HEK293 (cell line): ENCODE measurements at regions not wholly inside any gene's neighbourhood (a gene's known extent, or its start where the extent isn't known, plus 50 kb on each side); places are given as distances from the start of the nearest gene placed in this dataset.

Experiments used
- CTCF ChIA-PET: fragments of 350-600 bp; formaldehyde crosslinking; extraction: SDS; loops from one replicate; lab custom pipeline; 2021; ENCODE audit warnings: antibody characterized with exemption; lab: Yijun Ruan, JAX
- POLR2A ChIA-PET: fragments of 300-600 bp; formaldehyde crosslinking; extraction: SDS; loops from one replicate; lab custom pipeline; 2020; ENCODE audit warnings: antibody characterized with exemption, inconsistent platforms; lab: Yijun Ruan, JAX
- H3K27ac ChIP-seq: fragments of 200-500 bp; sonication (Bioruptor generic); 2 replicates; pipeline ENCODE4 v1.5.1; 2014; ENCODE audit warnings: low read depth, low read length, control low read depth, inconsistent platforms; ENCODE audit errors: extremely low read depth
- H3K36me3 ChIP-seq, 2 experiments: fragments of 200-500 bp in 1 of 2; sonication (Bioruptor generic) in 1 of 2; 1 replicate in 1 of 2; 2 replicates in 1 of 2; pipeline ENCODE4 v1.5.1; 2014 to 2017; ENCODE audit warnings: inconsistent platforms in 2 of 2, low read length in 2 of 2; ENCODE audit not compliant: control insufficient read depth in 2 of 2, insufficient read depth in 1 of 2
- H3K4me1 ChIP-seq: fragments of 200-500 bp; sonication (Bioruptor generic); 2 replicates; pipeline ENCODE4 v1.5.1; 2014; ENCODE audit warnings: mild to moderate bottlenecking, low read length, inconsistent platforms; ENCODE audit not compliant: control insufficient read depth, insufficient read depth
- H3K4me3 ChIP-seq: 2 replicates; pipeline ENCODE4 v1.5.1; 2011; ENCODE audit warnings: low read depth, mild to moderate bottlenecking, control low read depth, low read length, moderate library complexity
- H3K9me3 ChIP-seq: fragments of 200-500 bp; sonication (Bioruptor generic); 2 replicates; pipeline ENCODE4 v1.5.1; 2014; ENCODE audit warnings: low read depth, low read length, inconsistent platforms; ENCODE audit not compliant: control insufficient read depth, insufficient read depth
- INSM2 ChIP-seq: fragments of 450-650 bp; formaldehyde crosslinking; IDR thresholded peaks from 2 replicates; pipeline ENCODE4 v1.5.1; 2016; ENCODE audit warnings: missing biosample characterization, missing genetic modification characterization
- PRDM10 ChIP-seq: fragments of 450-650 bp; formaldehyde crosslinking; IDR thresholded peaks from 2 replicates; pipeline ENCODE4 v1.5.1; 2016; ENCODE audit warnings: missing biosample characterization, missing genetic modification characterization
- REST ChIP-seq: fragments of 450-650 bp; formaldehyde crosslinking; IDR thresholded peaks from 2 replicates; pipeline ENCODE4 v1.5.1; 2016; ENCODE audit warnings: missing biosample characterization, missing genetic modification characterization
- ZBTB20 ChIP-seq: fragments of 450-650 bp; formaldehyde crosslinking; IDR thresholded peaks from 2 replicates; pipeline ENCODE4 v1.5.1; 2016; ENCODE audit warnings: missing biosample characterization, missing genetic modification characterization
- ZFHX2 ChIP-seq: fragments of 450-650 bp; formaldehyde crosslinking; conservative IDR thresholded peaks from 2 replicates; pipeline ENCODE4 v1.5.1; 2016; ENCODE audit warnings: missing biosample characterization, missing genetic modification characterization
- ZNF23 ChIP-seq: fragments of 450-650 bp; formaldehyde crosslinking; IDR thresholded peaks from 2 replicates; pipeline ENCODE4 v1.5.1; 2016; ENCODE audit warnings: missing biosample characterization, missing genetic modification characterization, borderline replicate concordance
- ZNF391 ChIP-seq: fragments of 450-650 bp; formaldehyde crosslinking; IDR thresholded peaks from 2 replicates; pipeline ENCODE4 v1.5.1; 2016; ENCODE audit warnings: low read depth, missing biosample characterization, missing genetic modification characterization, borderline replicate concordance
- ZNF473 ChIP-seq: fragments of 450-650 bp; formaldehyde crosslinking; IDR thresholded peaks from 2 replicates; pipeline ENCODE4 v1.5.1; 2017; ENCODE audit warnings: missing biosample characterization, missing genetic modification characterization
- ZNF518A ChIP-seq: fragments of 450-650 bp; formaldehyde crosslinking; conservative IDR thresholded peaks from 2 replicates; pipeline ENCODE4 v1.5.1; 2016; ENCODE audit warnings: low read depth, missing biosample characterization, missing genetic modification characterization
- ZNF558 ChIP-seq: fragments of 450-650 bp; formaldehyde crosslinking; IDR thresholded peaks from 2 replicates; pipeline ENCODE4 v1.5.1; 2016; ENCODE audit warnings: missing biosample characterization, missing genetic modification characterization
- ZNF658 ChIP-seq: fragments of 450-650 bp; formaldehyde crosslinking; IDR thresholded peaks from 2 replicates; pipeline ENCODE4; 2016; ENCODE audit warnings: missing biosample characterization, missing genetic modification characterization
- ZNF664 ChIP-seq: fragments of 450-650 bp; formaldehyde crosslinking; IDR thresholded peaks from 2 replicates; pipeline ENCODE4 v1.5.1; 2016; ENCODE audit warnings: missing biosample characterization, missing genetic modification characterization
- ZNF837 ChIP-seq: fragments of 450-650 bp; formaldehyde crosslinking; IDR thresholded peaks from 2 replicates; pipeline ENCODE4 v1.5.1; 2016; ENCODE audit warnings: missing biosample characterization, missing genetic modification characterization
- ZSCAN4 ChIP-seq: fragments of 450-650 bp; formaldehyde crosslinking; IDR thresholded peaks from 2 replicates; pipeline ENCODE4 v1.5.1; 2017; ENCODE audit warnings: missing biosample characterization, missing genetic modification characterization

- Histone ChIP-seq H3K27ac (no peak overlapping the region), H3K9me3 (no peaks in the 10 kb centered on the region; the same call in 1 of the 2 replicates), H3K4me1 (peaks cover 6% of the 10 kb centered on the region), H3K36me3 (no peaks in the 10 kb centered on the region), H3K4me3 (no peak overlapping the region)
- ChIA-PET POLR2A (no interaction called here), CTCF (no interaction called here)
- TF ChIP-seq ZFHX2 (no peak), ZNF518A (tag by site-specific recombination) (no peak), ZNF837 (no peak)
These were observed 147.9 kb downstream of the PMP22 start for GRCh38 chr17:15117239-15117638.

- ChIA-PET CTCF (interaction anchor here (0.6 to 1.5 kb wide), 3 partner anchors 14 to 531 kb away, joined by 3 to 5 read pairs (median 4); no protein-coding TSS in a partner anchor), POLR2A (no interaction called here)
- Histone ChIP-seq H3K9me3 (no peaks in the 10 kb centered on the region; the same call in 1 of the 2 replicates), H3K27ac (no peak overlapping the region), H3K36me3 (no peaks in the 10 kb centered on the region), H3K4me1 (peaks cover 6% of the 10 kb centered on the region), H3K4me3 (no peak overlapping the region)
- TF ChIP-seq REST (tag by site-specific recombination), result no peak
- 0 out of 2 replicates have a peak, but pooled peaks have one; percentile 31 for TF ChIP-seq ZBTB20 (tag by site-specific recombination)
These were observed 152.1 kb downstream of the PMP22 start for GRCh38 chr17:15112846-15113617.

GRCh38 chr17:15109608-15110007, 155.5 kb downstream of the PMP22 start:
- Histone ChIP-seq H3K4me3 (no peak overlapping the region), H3K27ac (no peak overlapping the region), H3K9me3 (no peaks in the 10 kb centered on the region), H3K36me3 (no peaks in the 10 kb centered on the region), H3K4me1 (peaks cover 6% of the 10 kb centered on the region)
- POLR2A ChIA-PET, result interaction anchor here (0.8 kb wide), 1 partner anchor 13 kb away, joined by 3 read pairs; no protein-coding TSS in a partner anchor
- CTCF ChIA-PET, result no interaction called here
- TF ChIP-seq ZNF558 (tag by site-specific recombination) (no peak), INSM2 (tag by site-specific recombination) (no peak), ZNF658 (tag by site-specific recombination) (no peak), ZSCAN4 (tag by site-specific recombination) (no peak), ZNF664 (tag by site-specific recombination) (no peak), ZNF23 (tag by site-specific recombination) (no peak), PRDM10 (tag by site-specific recombination) (no peak), ZNF473 (tag by site-specific recombination) (no peak), ZNF391 (tag by site-specific recombination) (no peak)
